HepG2 (cell line): ENCODE measurements at regions not wholly inside any gene's neighbourhood (a gene's known extent, or its start where the extent isn't known, plus 50 kb on each side); places are given as distances from the start of the nearest gene placed in this dataset.

ENCODE experiments used
- ATAC-seq: fragments of 200-7000 bp; cut with Tn5 transposase; 3 replicates; pipeline ENCODE4 v1.9.1; 2020; ENCODE audit warnings: mild to moderate bottlenecking, moderate library complexity
- BruUV-seq: library from RNA; stranded (reverse); fragments of 400-500 nt; replicated peaks from 2 replicates; lab custom pipeline; 2021; lab: Mats Ljungman, UMichigan
- CTCF ChIA-PET: fragments of 300-600 bp; formaldehyde crosslinking; extraction: SDS; loops from one replicate; lab custom pipeline; 2021; ENCODE audit warnings: low total read pairs, inconsistent platforms, low intra/inter-chr PET ratio; lab: Yijun Ruan, JAX
- POLR2A ChIA-PET: fragments of 350-600 bp; sonication (Branson Sonifier 250); formaldehyde crosslinking; loops from one replicate; lab custom pipeline; 2020; ENCODE audit warnings: antibody characterized with exemption, inconsistent platforms; lab: Yijun Ruan, JAX
- DNase-seq: peaks from one replicate; pipeline ENCODE4 v3.0.0-alpha.2; 2015; ENCODE audit warnings: low spot score
- FAIRE-seq: peaks from 3 replicates; lab custom pipeline; 2011; peaks lifted over from hg19 to GRCh38; lab: Jason Lieb, UNC
- H2AFZ ChIP-seq: one replicate; pipeline ENCODE4 v1.6.1; 2011; ENCODE audit warnings: low read length, inconsistent platforms
- H3K27ac ChIP-seq: fragments of 300-600 bp; 3 replicates; pipeline ENCODE4 v1.8.0; 2011; ENCODE audit warnings: mixed run types, mild to moderate bottlenecking, mixed read lengths, low read length, inconsistent platforms; ENCODE audit not compliant: insufficient read depth; ENCODE audit errors: extremely low read length
- H3K27me3 ChIP-seq, 2 experiments: fragments of 200-600 bp in 1 of 2; 2 replicates in 1 of 2; 3 replicates in 1 of 2; pipeline versions ENCODE4 v1.6.0 to v1.8.0; 2011; ENCODE audit warnings: low read length in 2 of 2, mild to moderate bottlenecking in 2 of 2, moderate library complexity in 2 of 2, inconsistent platforms in 1 of 2; ENCODE audit not compliant: insufficient read depth in 2 of 2, control insufficient read depth in 1 of 2
- H3K36me3 ChIP-seq, 2 experiments: fragments of 200-600 bp in 1 of 2; replicated peaks in 1 of 2; 2 replicates in 1 of 2; 3 replicates in 1 of 2; pipeline versions ENCODE4 v1.5.1 to v1.8.0; 2011; ENCODE audit warnings: low read length in 2 of 2, inconsistent platforms in 1 of 2; ENCODE audit not compliant: insufficient read depth in 2 of 2, control insufficient read depth in 1 of 2
- H3K4me1 ChIP-seq: 2 replicates; pipeline ENCODE4 v1.5.1; 2012; ENCODE audit warnings: low read length, inconsistent platforms; ENCODE audit not compliant: insufficient read depth
- H3K4me2 ChIP-seq: 2 replicates; pipeline ENCODE4 v1.6.0; 2011; ENCODE audit warnings: low read depth, low read length, inconsistent platforms
- H3K4me3 ChIP-seq, 3 experiments: fragments of 200-600 bp in 1 of 3; sonication (generic), shearing (Covaris generic) in 1 of 3; replicated peaks in 1 of 3; 2 replicates each; pipeline ENCODE4 v1.5.1; 2011 to 2016; ENCODE audit warnings: low read length in 3 of 3, inconsistent platforms in 2 of 3, low read depth in 2 of 3, mild to moderate bottlenecking in 2 of 3, control low read depth in 1 of 3, mixed read lengths in 1 of 3; ENCODE audit not compliant: insufficient read depth in 1 of 3
- H3K79me2 ChIP-seq: one replicate; pipeline ENCODE4 v1.6.1; 2011; ENCODE audit warnings: low read length, inconsistent platforms; ENCODE audit not compliant: insufficient read depth
- H3K9ac ChIP-seq: 2 replicates; pipeline ENCODE4 v1.6.0; 2011; ENCODE audit warnings: mild to moderate bottlenecking, low read depth, low read length, inconsistent platforms; ENCODE audit not compliant: insufficient read depth
- H3K9me3 ChIP-seq: 2 replicates; pipeline ENCODE4 v1.5.1; 2012; ENCODE audit warnings: mild to moderate bottlenecking, low read length
- H4K20me1 ChIP-seq: 2 replicates; pipeline ENCODE4 v1.6.0; 2011; ENCODE audit warnings: inconsistent platforms, mild to moderate bottlenecking, low read length, moderate library complexity; ENCODE audit not compliant: insufficient read depth
- BATF2 ChIP-seq: sonication (generic); formaldehyde crosslinking; IDR thresholded peaks from 2 replicates; pipeline ENCODE4 v1.8.0; 2022; ENCODE audit warnings: mild to moderate bottlenecking, missing genetic modification reagents, moderate library complexity
- DDIT3 ChIP-seq: sonication (generic); formaldehyde crosslinking; IDR thresholded peaks from 2 replicates; pipeline ENCODE4 v1.4.0; 2020; ENCODE audit warnings: mild to moderate bottlenecking, missing genetic modification reagents
- KDM6A ChIP-seq: IDR thresholded peaks from 2 replicates; pipeline ENCODE4 v1.6.1; 2016; ENCODE audit warnings: low read depth
- KLF12 ChIP-seq: sonication (generic); formaldehyde crosslinking; IDR thresholded peaks from 2 replicates; pipeline ENCODE4 v1.4.0; 2020; ENCODE audit warnings: missing genetic modification reagents, borderline replicate concordance
- MXD3 ChIP-seq: IDR thresholded peaks from 2 replicates; pipeline ENCODE4 v1.6.1; 2016; ENCODE audit warnings: mild to moderate bottlenecking, missing biosample characterization, missing genetic modification reagents
- POLR2A ChIP-seq, 2 experiments: IDR thresholded peaks; 2 replicates each; pipeline ENCODE4 v1.6.1; 2011; ENCODE audit warnings: low read depth in 2 of 2, low read length in 2 of 2, mild to moderate bottlenecking in 1 of 2, moderate library complexity in 1 of 2; ENCODE audit not compliant: insufficient read depth in 1 of 2
- SATB2 ChIP-seq: sonication (generic); formaldehyde crosslinking; IDR thresholded peaks from 2 replicates; pipeline ENCODE4 v1.5.0; 2020; ENCODE audit warnings: missing genetic modification reagents
- WIZ ChIP-seq: sonication (generic); formaldehyde crosslinking; IDR thresholded peaks from 2 replicates; pipeline ENCODE4 v1.5.1; 2020; ENCODE audit warnings: mild to moderate bottlenecking, missing genetic modification reagents
- ZNF441 ChIP-seq: sonication (generic); formaldehyde crosslinking; IDR thresholded peaks from 2 replicates; pipeline ENCODE4 v1.7.0; 2021; ENCODE audit warnings: missing genetic modification reagents, borderline replicate concordance
- ZNF563 ChIP-seq: sonication (generic); formaldehyde crosslinking; IDR thresholded peaks from 2 replicates; pipeline ENCODE4 v1.8.0; 2022; ENCODE audit warnings: mild to moderate bottlenecking, moderate library complexity, missing genetic modification reagents
- ZNF598 ChIP-seq: sonication (generic); formaldehyde crosslinking; IDR thresholded peaks from 2 replicates; pipeline ENCODE4 v1.5.1; 2020; ENCODE audit warnings: mild to moderate bottlenecking, missing genetic modification reagents, borderline replicate concordance
- WGBS: methylation state at CpG from one replicate; pipeline ENCODE4 v1.1.6; 2017; ENCODE audit warnings: low lambda C conversion rate; 5-methylcytosine and 5-hydroxymethylcytosine counted together
- in situ Hi-C: cut with HindIII; loops from 2 replicates; pipeline ENCODE4 v1.10.0; 2017; ENCODE audit warnings: low pct_unique_long_range_greater_than_20kb; ENCODE audit not compliant: extremely low pct_ligation_motif_present
- intact Hi-C: fragments of 100-400 bp; cut with micrococcal nuclease; formaldehyde crosslinking; loops from one replicate; pipeline ENCODE4 v1.10.0; 2022; ENCODE audit not compliant: unreplicated experiment
- TF ChIP-seq, protein P1 (sequence below): IDR thresholded peaks from 2 replicates; pipeline ENCODE4 v1.6.1; 2018; ENCODE audit warnings: missing genetic modification reagents
- TF ChIP-seq, protein P2 (sequence below): sonication (generic); formaldehyde crosslinking; IDR thresholded peaks from 2 replicates; pipeline ENCODE4 v1.8.1; 2023; ENCODE audit warnings: mild to moderate bottlenecking, moderate library complexity, missing genetic modification reagents
- TF ChIP-seq, protein P3 (sequence below): sonication (generic); formaldehyde crosslinking; IDR thresholded peaks from 2 replicates; pipeline ENCODE4 v1.5.0; 2020; ENCODE audit warnings: mild to moderate bottlenecking, missing genetic modification reagents, borderline replicate concordance

DNA sequence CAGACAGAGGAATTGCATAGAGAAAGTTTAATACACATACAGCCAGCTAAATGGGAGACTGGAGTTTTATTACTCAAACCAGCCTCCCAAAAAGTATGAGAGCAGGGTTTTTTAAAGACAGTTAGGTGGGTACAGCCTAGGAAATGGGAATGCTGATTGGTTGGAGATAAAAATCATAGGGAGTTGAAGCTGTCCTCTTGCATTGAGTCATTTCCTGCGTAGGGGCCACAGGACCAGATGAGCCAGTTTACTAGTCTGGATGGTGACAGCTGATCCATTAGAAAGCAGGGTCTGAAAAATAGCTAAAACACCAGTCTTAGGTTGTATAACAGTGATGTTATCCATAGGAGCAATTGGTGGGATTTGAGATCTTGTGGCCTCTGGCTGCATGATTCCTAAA is 76.1 kb upstream of the POM121L12 start:
- Histone ChIP-seq H4K20me1 (no peaks in the 10 kb centered on the region), H3K79me2 (no peaks in the 10 kb centered on the region), H3K27ac (no peak overlapping the region), H3K9ac (no peak overlapping the region), H3K36me3 (no peaks in the 10 kb centered on the region), H3K9me3 (peaks cover 68% of the 10 kb centered on the region), H3K27me3 (no peaks in the 10 kb centered on the region), H2AFZ (no peak overlapping the region), H3K4me1 (no peaks in the 10 kb centered on the region), H3K4me2 (no peak overlapping the region), H3K4me3 (no peak overlapping the region)
- no peak for ATAC-seq
- FAIRE-seq: no peak
- intact Hi-C loops: no loop called here
- DNase-seq: no peak
- no peak for TF ChIP-seq SATB2 (CRISPR knock-in tag)
- TF ChIP-seq ZNF598: no peak
- ChIA-PET CTCF (no interaction called here), POLR2A (no interaction called here)
- in situ Hi-C loops: no loop called here
- BruUV-seq: no TSS peak
- 8% methylated on average over 1 of the region's 1 CpG for WGBS

DNA sequence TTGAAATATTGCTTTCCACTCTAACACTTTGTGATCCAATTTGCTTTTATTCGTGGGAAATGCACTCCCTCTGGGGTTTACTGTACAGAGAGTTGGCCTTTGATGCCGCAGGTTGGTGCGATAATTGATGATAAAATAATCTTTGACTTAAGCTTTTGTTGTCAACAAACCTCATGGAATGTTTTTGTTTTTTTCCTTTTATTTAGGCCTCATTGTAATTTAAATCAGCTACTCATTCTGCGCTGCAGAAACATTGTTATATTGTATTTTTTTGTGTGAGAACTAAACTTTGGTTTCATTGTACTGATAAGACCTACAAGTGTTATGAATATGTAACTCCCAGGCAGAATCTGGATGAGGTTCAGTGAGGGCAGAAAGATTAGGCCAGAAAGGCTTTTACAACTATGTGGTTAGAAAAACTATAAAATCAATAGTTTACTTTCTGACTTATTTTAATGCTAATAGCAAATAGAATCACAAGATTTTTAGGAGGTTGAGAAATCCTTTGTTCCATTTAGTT is 76.8 kb upstream of the POM121L12 start:
- H3K4me3 ChIP-seq: no peak overlapping the region
- no peaks in the 10 kb centered on the region for H3K27me3 ChIP-seq
- no peak overlapping the region for H3K27ac ChIP-seq
- no peak for ATAC-seq
- BruUV-seq: no TSS peak
- no peak for FAIRE-seq
- DNase-seq: no peak
- WGBS: 1% methylated on average over 4 of the region's 4 CpGs
- ChIA-PET POLR2A (no interaction called here), CTCF (no interaction called here)
- peaks cover 62% of the 10 kb centered on the region for H3K9me3 ChIP-seq
- no peak overlapping the region for H3K9ac ChIP-seq
- no peaks in the 10 kb centered on the region for H3K79me2 ChIP-seq
- in situ Hi-C loops (no loop called here), intact Hi-C loops (no loop called here)
- no peaks in the 10 kb centered on the region for H3K36me3 ChIP-seq
- no peaks in the 10 kb centered on the region for H3K4me1 ChIP-seq
- no peak overlapping the region for H2AFZ ChIP-seq
- H3K4me2 ChIP-seq: no peak overlapping the region
- TF ChIP-seq, protein P1, sequence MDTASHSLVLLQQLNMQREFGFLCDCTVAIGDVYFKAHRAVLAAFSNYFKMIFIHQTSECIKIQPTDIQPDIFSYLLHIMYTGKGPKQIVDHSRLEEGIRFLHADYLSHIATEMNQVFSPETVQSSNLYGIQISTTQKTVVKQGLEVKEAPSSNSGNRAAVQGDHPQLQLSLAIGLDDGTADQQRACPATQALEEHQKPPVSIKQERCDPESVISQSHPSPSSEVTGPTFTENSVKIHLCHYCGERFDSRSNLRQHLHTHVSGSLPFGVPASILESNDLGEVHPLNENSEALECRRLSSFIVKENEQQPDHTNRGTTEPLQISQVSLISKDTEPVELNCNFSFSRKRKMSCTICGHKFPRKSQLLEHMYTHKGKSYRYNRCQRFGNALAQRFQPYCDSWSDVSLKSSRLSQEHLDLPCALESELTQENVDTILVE (CRISPR knock-in tag): no peak
- TF ChIP-seq POLR2A (IDR thresholded peaks at IDR 0.05; ENCODE audit: insufficient read depth in 1 of 2, low read depth in 2 of 2, low read length in 2 of 2): no peak
- TF ChIP-seq, protein P2, sequence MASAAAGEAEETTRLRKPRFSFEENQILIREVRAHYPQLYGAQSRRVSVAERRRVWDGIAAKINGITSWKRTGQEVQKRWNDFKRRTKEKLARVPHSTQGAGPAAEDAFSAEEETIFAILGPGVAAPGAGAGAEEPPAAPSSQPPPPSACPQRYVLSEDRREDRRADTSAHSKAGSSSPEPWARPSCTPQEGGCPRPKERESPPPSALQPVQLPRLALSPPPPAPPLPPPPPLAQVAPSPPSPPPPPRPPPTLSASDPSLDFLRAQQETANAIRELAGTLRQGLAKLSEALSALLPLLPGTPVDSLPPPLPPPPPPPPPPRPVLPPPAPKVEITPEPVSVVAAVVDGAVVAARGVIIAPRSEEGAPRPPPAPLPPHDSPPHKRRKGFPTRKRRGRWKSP (CRISPR knock-in tag): no peak
- TF ChIP-seq ZNF563 (CRISPR knock-in tag): no peak
- no peak for TF ChIP-seq KLF12 (CRISPR knock-in tag)
- TF ChIP-seq, protein P3, sequence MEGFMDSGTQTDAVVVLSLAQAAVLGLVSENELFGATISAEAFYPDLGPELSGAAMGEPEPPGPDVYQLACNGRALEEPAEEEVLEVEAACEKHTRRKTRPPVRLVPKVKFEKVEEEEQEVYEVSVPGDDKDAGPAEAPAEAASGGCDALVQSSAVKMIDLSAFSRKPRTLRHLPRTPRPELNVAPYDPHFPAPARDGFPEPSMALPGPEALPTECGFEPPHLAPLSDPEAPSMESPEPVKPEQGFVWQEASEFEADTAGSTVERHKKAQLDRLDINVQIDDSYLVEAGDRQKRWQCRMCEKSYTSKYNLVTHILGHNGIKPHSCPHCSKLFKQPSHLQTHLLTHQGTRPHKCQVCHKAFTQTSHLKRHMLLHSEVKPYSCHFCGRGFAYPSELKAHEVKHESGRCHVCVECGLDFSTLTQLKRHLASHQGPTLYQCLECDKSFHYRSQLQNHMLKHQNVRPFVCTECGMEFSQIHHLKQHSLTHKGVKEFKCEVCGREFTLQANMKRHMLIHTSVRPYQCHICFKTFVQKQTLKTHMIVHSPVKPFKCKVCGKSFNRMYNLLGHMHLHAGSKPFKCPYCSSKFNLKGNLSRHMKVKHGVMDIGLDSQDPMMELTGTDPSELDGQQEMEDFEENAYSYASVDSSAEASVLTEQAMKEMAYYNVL (CRISPR knock-in tag): no peak
- TF ChIP-seq MXD3 (CRISPR knock-in tag): no peak
- TF ChIP-seq ZNF441: no peak
- TF ChIP-seq WIZ (CRISPR knock-in tag): no peak
- no peak for TF ChIP-seq KDM6A (CRISPR knock-in tag)
- no peak for TF ChIP-seq BATF2 (CRISPR knock-in tag)
- TF ChIP-seq DDIT3 (CRISPR knock-in tag): no peak
- H4K20me1 ChIP-seq: no peaks in the 10 kb centered on the region
